ENCODE measurements at regions not wholly inside any gene's neighbourhood (a gene's known extent, or its start where the extent isn't known, plus 50 kb on each side); places are given as distances from the start of the nearest gene placed in this dataset.

- no peak overlapping the region for H3K4me3 ChIP-seq
- intact Hi-C loops (cut with DNase I): loop anchor here in 1 of 2 donors (10.0 kb wide), 1 partner anchor 145 kb away; the partner anchor contains the start of gene CIBAR2
- no peaks in the 10 kb centered on the region for H3K27me3 ChIP-seq
- H3K36me3 ChIP-seq (replicated peaks in 1 of 2): no peaks in the 10 kb centered on the region
- WGBS, 4 donors: 76 to 95% (median 88%) methylated on average over 4 to 9 of the region's 9 CpGs
- no peak overlapping the region for H3K27ac ChIP-seq
- H3K4me1 ChIP-seq (replicated peaks in 1 of 2): peaks cover 0 to 14% of the 10 kb centered on the region in 2 donors
- TF ChIP-seq CTCF (IDR thresholded peaks at IDR 0.05): no peak
- no peak for TF ChIP-seq POLR2A (IDR thresholded peaks at IDR 0.05)
- no peaks in the 10 kb centered on the region for H3K9me3 ChIP-seq (replicated peaks in 1 of 3)
- no peak for DNase-seq
Measured at GRCh38 chr16:85259832-85260167, 147.5 kb upstream of the CIBAR2 start.

GRCh38 chr16:85261204-85261603 lies 148.9 kb upstream of the CIBAR2 start:
- Histone ChIP-seq H3K4me3 (no peak overlapping the region), H3K27me3 (no peaks in the 10 kb centered on the region), H3K4me1 (replicated peaks in 1 of 2) (peaks cover 9 to 26% of the 10 kb centered on the region in 2 donors), H3K36me3 (replicated peaks in 1 of 2) (no peaks in the 10 kb centered on the region), H3K27ac (no peak overlapping the region), H3K9me3 (replicated peaks in 1 of 3) (no peaks in the 10 kb centered on the region)
- intact Hi-C loops (cut with DNase I): no loop called here
- WGBS, 4 donors: 87 to 95% (median 92%) methylated on average over 7 to 10 of the region's 10 CpGs
- no peak for TF ChIP-seq POLR2A (IDR thresholded peaks at IDR 0.05)
- no peak for TF ChIP-seq CTCF (IDR thresholded peaks at IDR 0.05)
- no peak for DNase-seq

GRCh38 chr16:85261657-85262557 lies 149.6 kb upstream of the CIBAR2 start:
- H3K4me3 ChIP-seq: no peak overlapping the region
- TF ChIP-seq CTCF (IDR thresholded peaks at IDR 0.05) (no peak), POLR2A (IDR thresholded peaks at IDR 0.05) (no peak)
- H3K36me3 ChIP-seq (replicated peaks in 1 of 2): no peaks in the 10 kb centered on the region
- H3K27me3 ChIP-seq: no peaks in the 10 kb centered on the region
- 84 to 88% (median 86%) methylated on average over 15 to 27 of the region's 27 CpGs for WGBS, 4 donors
- no peak for DNase-seq
- intact Hi-C loops (cut with DNase I): no loop called here
- H3K4me1 ChIP-seq (replicated peaks in 1 of 2): peaks cover 16 to 28% of the 10 kb centered on the region in 2 donors
- no peaks in the 10 kb centered on the region for H3K9me3 ChIP-seq (replicated peaks in 1 of 3)
- H3K27ac ChIP-seq: no peak overlapping the region

- no peaks in the 10 kb centered on the region for H3K27me3 ChIP-seq
- H3K36me3 ChIP-seq (replicated peaks in 1 of 2): no peaks in the 10 kb centered on the region
- TF ChIP-seq CTCF (IDR thresholded peaks at IDR 0.05) (no peak), POLR2A (IDR thresholded peaks at IDR 0.05) (no peak)
- intact Hi-C loops (cut with DNase I): no loop called here
- 87 to 96% (median 89%) methylated on average over 22 of the region's 22 CpGs for WGBS, 4 donors
- peaks cover 18 to 32% of the 10 kb centered on the region in 2 donors for H3K4me1 ChIP-seq (replicated peaks in 1 of 2)
- no peak overlapping the region for H3K4me3 ChIP-seq
- no peaks in the 10 kb centered on the region for H3K9me3 ChIP-seq (replicated peaks in 1 of 3)
- DNase-seq: no peak
- no peak overlapping the region for H3K27ac ChIP-seq
Measured at GRCh38 chr16:85262558-85263238, 150.4 kb upstream of the CIBAR2 start.
